ENCODE measurements at regions not wholly inside any gene's neighbourhood (a gene's known extent, or its start where the extent isn't known, plus 50 kb on each side); places are given as distances from the start of the nearest gene placed in this dataset.

DNA sequence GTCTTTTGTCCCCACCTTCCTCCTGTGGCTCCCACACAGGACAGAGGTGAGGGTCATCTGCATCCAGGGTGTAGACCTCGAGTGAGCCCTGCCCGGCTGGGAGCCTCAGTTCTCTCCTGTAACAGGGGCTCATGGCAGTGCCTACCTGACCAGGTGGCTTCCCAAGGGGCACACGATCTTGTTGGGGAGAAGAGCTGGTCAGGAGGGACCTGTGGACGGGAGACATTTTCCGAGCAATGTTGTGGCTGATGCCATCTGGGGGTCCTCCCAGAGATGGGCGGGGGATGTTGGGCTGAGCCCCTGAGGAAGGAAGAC, 51.9 kb downstream of the CEBPB start:
- no peak for DNase-seq

DNA sequence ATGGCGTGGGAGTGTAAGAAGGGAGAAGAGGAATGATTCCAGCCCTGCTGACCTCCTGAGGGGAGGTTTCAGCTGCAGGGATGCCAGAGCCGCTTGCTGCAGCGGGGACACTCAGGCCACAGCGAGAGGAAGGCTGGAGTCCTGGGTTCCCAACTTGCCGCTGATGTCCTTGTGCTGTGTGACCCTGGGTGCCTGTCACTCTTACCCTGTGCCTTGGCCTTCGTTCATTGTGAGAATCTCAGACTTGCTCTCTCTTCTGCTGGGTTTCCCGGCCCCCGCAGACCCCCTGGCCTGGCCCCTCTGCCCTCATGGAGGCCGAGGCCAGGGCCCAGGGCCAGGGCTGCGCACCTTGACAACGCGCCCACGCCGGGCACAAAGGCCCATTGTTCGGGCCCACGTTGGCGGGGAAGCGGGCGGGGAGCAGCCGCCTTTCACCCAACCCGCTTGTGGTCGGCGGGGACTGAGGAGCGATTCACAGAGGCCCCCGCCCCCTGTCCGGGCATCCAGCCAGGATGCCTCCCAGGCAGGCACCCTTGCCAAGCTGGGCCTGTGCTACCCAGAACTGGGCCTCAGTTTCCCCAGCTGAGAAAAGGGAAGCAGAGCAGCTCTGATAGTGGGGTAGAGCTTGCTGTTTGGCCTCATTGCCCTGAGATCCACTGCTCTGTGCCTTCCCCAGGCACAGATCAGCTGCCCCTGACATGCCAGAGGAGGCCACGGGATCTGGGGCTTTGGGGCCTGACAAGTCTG, 52.4 kb downstream of the CEBPB start:
- DNase-seq, result no peak

DNA sequence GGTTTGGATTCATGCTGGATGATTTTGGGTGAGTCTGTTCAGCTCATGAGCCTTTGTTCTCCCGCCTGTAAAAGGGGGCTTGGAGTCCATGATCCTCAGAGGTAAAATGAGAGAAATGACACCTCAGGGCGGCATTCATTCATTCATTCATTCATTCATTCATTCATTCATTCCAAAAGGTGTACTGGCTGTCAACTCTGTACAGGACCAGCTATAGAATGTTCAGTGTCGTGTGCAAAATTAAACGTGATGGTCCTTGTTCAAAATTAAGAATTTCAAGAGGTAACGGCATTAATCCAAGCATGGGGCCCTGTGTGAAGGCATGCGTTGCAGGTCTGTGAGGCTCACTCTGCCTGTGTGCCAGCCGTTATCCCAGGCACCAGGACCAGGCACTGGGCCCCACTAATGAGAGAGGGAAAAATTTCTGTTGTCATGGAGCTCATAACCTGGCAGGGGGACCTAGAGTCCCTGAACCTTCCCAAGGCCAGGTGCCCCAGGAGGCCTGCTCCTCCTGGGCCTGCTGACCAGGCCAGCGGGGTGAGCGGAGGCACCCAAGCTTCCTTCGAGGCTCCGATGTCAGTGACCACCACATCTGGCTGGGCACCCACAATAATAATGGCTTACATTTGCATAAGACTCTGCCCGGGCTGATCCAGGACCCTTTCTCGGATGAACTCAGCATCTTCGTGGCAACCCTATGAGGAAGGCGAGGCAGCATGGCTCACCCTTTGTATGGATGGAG, 53.2 kb downstream of the CEBPB start:
- no peak for DNase-seq

- DNase-seq, result no peak
These were observed 53.9 kb downstream of the CEBPB start for GRCh38 chr20:50244352-50245149.

DNA sequence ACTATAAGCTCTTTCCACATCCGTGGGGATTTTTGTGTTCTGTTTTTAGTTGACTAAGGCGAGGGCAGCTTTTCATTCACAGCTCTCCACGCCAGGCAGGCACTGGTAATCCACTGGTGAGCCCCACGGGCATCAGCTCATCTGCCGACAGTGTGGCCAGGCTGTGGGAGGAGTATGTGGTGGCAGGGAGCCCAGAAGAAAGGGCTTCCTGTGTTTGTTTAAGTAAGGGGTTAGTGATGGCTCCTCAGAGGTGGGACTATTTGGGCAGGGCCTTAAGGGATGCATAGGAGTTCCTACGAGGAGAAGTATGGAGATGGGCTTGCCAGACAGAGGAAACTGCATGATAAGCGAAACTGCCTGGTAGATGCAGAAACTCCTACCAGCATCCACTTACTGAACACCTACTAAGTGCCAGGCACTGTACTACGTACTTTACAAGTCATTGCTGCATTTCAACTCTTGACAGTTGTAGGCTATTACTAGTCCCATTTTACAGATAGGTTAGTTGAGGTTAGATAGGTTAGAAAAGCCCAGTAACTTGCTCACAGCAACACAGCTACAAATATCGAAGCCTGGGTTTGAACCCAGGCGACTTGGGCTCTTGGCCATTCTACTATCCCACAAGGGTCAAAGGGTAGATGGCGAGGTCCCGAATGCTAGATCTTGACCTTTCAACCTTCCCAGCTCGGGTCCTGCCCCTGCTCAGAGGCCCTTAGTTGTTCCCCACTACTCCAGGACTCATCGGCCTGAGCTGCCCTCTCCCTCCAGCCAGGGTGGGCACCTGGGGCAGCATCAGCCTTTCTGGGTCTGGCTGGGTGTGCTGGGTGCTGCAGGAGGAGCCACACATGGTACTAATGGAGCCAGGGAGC, 55.1 kb downstream of the CEBPB start:
- DNase-seq, result no peak

DNA sequence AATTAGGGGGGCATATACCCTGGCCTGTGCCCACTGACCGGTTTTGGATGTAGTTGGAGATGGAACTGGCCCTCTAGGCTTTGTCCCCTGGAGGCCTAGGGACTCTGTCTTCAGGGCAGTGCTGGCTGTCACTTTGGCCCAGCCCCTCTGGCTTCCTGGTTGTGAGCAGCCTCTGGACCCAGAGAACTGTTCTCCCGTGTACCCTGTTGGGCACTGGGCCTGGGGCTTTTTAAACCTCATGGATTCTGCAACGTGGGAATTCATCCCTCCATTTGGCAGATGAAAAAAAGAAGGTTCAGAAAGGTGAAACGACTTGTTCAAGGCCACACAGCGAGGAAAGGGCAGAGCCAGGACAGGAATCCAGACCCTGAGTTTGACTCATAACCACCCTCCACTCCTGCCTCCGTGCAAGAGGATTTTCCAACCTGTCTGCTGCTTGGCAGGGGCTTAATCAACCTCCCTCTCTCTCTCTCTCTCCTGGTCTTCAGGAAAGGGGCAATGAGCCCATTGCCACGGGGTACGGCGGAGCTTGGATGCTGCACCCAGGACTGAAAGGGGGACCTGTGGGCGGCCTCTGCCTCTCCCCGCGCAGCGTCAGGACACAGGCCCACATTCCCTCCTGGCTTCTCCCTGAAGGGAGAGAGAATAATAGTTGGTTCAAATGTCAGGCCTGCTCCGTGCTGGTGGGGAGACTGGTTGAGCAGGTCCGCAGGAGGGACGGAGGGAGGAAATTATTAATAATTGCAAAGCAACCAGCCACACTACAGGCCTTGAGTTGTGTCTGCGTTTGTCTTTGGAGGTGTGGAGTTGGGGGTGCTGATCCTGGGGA, 56.0 kb downstream of the CEBPB start:
- DNase-seq, result no peak

GRCh38 chr20:50247196-50248094, 56.8 kb downstream of the CEBPB start:
- no peak for DNase-seq

DNA sequence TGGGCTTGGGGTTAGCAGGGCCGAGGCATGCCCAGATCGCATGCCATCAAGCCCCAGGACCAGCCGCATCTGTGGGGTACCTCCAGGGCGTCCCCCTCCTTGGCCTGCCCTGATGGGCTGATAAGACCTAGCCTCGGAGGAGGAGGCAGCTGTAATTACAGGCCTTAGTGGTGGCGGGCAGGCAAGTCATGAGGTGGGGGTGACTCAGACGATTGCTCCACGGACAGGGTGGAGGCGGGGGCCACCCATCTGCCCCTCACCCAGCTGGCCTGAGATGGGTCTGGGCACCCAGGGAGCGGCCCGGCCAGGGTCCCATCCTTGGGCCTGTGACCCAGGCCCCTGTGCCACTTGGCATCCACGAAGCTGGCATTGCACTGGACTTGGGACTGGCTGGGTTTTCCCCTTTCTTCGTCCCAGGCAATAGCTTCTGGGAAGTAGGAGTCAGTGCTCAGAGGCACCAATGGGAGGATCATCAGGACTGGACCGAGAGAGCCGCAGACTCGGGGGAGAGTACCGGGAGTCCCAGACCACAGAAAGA, 57.5 kb downstream of the CEBPB start:
- no peak for DNase-seq

DNA sequence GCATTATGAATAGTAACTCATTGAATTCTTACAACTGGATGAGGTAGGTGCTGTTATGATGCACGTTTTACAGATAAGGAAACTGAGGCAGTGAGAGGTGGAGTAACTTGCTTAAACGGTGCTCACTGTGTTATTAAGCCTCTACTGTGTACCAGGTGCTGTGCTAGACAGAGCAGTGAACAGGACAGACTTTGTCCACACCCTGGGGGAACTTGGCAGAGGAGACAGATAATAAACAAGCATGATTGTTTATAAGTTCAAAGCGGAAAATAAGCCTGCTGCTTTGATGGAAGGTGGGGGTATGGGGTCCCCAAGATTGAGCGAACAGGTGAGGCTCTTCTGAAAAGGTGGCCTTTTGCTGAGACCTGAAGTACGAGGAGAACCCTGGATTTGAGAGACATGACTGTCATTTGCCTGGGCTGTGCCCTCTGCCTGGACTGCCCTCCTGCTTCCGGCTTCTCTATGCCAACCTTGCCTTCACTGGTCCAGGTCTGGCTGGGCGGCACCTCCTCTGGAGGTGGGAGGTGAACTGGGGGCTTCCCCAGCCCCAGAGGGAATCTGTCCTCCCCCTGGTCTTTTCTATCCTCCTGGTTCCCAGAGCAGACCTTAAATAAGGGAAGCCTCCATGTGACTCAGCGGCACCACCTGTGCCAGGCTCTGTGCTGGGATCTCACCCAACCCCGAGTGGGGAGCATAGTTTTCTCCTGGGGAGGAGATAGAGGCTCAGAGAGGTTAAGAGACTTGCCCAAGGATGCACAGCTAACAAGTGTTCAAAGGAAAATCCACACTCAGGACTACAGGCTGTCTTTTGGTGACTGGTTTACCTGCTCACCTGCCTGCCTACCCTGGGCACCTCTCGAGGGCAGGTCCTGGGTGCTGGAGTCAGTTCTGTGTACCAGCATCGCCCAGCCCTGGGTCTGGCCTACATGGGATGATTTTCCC, 59.1 kb downstream of the CEBPB start:
- no peak for DNase-seq

- DNase-seq, result no peak
These were observed 60.2 kb downstream of the CEBPB start for GRCh38 chr20:50250679-50251382.

GRCh38 chr20:50251383-50251748, 60.7 kb downstream of the CEBPB start:
- no peak for DNase-seq

- no peak for DNase-seq
These were observed 61.4 kb downstream of the CEBPB start for GRCh38 chr20:50251992-50252511.

- no peak for DNase-seq
These were observed 62.1 kb downstream of the CEBPB start for GRCh38 chr20:50252701-50253100.

DNA sequence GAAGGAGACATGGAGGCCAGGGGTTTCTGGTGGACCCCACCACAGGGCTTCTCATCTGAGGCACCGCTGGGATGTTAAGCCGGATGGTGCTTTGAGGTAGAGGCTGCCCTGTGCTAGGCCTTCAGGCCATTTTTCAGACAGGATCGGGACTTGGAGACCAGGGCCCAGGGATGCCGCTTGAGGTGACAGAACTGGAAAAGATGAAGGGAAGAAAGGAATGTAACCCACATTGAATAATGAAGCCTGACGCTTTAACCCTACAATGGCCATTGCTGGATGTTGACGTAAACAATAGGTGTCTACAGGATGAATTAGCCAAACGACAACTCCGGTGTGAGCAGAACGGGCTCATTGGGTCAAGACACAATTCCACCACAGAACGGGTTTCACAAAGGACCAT, 62.5 kb downstream of the CEBPB start:
- no peak for DNase-seq

- DNase-seq, result no peak
These were observed 63.9 kb downstream of the CEBPB start for GRCh38 chr20:50254466-50255079.

DNA sequence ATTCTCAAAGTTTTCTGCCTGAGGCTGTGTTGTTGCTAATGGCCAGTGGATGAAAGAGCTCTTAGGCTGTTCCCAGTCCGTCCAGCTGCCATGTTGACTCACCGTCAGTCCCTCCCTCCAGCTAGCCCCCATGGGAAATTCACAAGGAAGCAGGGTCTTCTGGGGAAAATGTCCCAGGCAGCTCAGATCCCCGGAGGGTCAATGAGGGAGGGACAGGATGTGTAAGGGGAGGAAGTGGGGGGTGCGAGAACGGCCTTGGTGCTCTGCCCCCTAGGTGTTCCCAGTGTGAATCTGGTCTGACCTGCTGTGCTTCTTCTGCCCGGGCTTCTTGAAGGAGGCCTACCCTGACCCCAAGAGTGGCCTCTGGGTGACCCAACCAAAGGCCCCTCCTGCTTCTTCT, 65.9 kb downstream of the CEBPB start:
- no peak for DNase-seq

DNA sequence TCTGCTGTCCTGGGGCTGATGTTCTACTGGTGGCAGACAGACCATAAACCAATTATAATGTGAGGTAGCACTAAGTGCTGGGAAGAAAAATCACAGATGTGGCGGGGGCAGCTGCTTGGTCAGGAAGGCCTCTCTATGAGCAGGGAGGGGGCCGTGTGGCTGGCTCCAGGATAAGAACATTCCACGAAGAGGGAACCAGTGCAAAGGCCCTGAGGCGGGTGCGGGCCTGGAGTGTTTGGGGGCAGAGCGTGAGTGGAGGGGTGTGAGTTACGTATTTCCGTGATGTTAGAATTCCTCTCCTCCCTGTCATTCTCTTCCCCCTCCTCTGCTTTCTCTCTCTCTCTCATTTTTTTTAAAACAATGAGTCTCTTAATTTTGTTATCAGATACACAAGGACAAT, 67.2 kb downstream of the CEBPB start:
- no peak for DNase-seq
